MM.1S (cell line): ENCODE measurements at regions not wholly inside any gene's neighbourhood (a gene's known extent, or its start where the extent isn't known, plus 50 kb on each side); places are given as distances from the start of the nearest gene placed in this dataset.

Experiments used
- DNase-seq: peaks from one replicate; pipeline ENCODE4 v3.0.0-alpha.2; 2015
- H2AFZ ChIP-seq: fragments of 300-600 bp; sonication (generic); 2 replicates; pipeline ENCODE4 v1.6.0; 2016; ENCODE audit warnings: antibody characterized with exemption, low read length
- H3F3A ChIP-seq: fragments of 300-600 bp; sonication (generic); 2 replicates; pipeline ENCODE4 v1.6.1; 2016; ENCODE audit warnings: mild to moderate bottlenecking, antibody characterized with exemption, low read length, moderate library complexity, mixed read lengths; ENCODE audit not compliant: insufficient read depth
- H3K27ac ChIP-seq: fragments of 300-600 bp; sonication (generic); 2 replicates; pipeline ENCODE4 v1.5.1; 2016; ENCODE audit warnings: mild to moderate bottlenecking, low read length
- H3K27me3 ChIP-seq: fragments of 300-600 bp; sonication (generic); replicated peaks from 2 replicates; pipeline ENCODE4 v1.6.0; 2016; ENCODE audit warnings: low read length; ENCODE audit not compliant: insufficient read depth
- H3K36me3 ChIP-seq: fragments of 300-600 bp; sonication (generic); replicated peaks from 2 replicates; pipeline ENCODE4 v1.6.1; 2016; ENCODE audit warnings: mild to moderate bottlenecking, low read length, mixed read lengths; ENCODE audit not compliant: insufficient read depth
- H3K4me1 ChIP-seq: fragments of 300-600 bp; sonication (generic); 2 replicates; pipeline ENCODE4 v1.6.1; 2016; ENCODE audit warnings: low read length, mixed read lengths
- H3K4me2 ChIP-seq: fragments of 300-600 bp; sonication (generic); 2 replicates; pipeline ENCODE4 v1.6.0; 2016; ENCODE audit warnings: low read depth, low read length
- H3K4me3 ChIP-seq: fragments of 300-600 bp; sonication (generic); 2 replicates; pipeline ENCODE4 v1.5.1; 2016; ENCODE audit warnings: low read length, mixed read lengths
- H3K79me2 ChIP-seq: fragments of 300-600 bp; sonication (generic); 2 replicates; pipeline ENCODE4 v1.6.1; 2016; ENCODE audit warnings: mixed run types, low read length, mixed read lengths
- H3K9ac ChIP-seq: fragments of 300-600 bp; sonication (generic); 2 replicates; pipeline ENCODE4 v1.6.1; 2016; ENCODE audit warnings: low read length, mixed read lengths
- H3K9me2 ChIP-seq: fragments of 300-600 bp; sonication (generic); replicated peaks from 2 replicates; pipeline ENCODE4 v1.6.1; 2016; ENCODE audit warnings: mild to moderate bottlenecking, low read length, mixed read lengths; ENCODE audit not compliant: insufficient read depth
- H3K9me3 ChIP-seq: fragments of 300-600 bp; sonication (generic); replicated peaks from 2 replicates; pipeline ENCODE4 v1.6.1; 2016; ENCODE audit warnings: mild to moderate bottlenecking, low read length, mixed read lengths; ENCODE audit not compliant: insufficient read depth
- H4K20me1 ChIP-seq: fragments of 300-600 bp; sonication (generic); 2 replicates; pipeline ENCODE4 v1.6.1; 2016; ENCODE audit warnings: mild to moderate bottlenecking, low read length, moderate library complexity, mixed read lengths; ENCODE audit not compliant: insufficient read depth
- EZH2 ChIP-seq: fragments of 300-600 bp; sonication (generic); optimal IDR thresholded peaks from 2 replicates; pipeline ENCODE3; 2017; ENCODE audit warnings: low read depth, mild to moderate bottlenecking, antibody characterized with exemption, low read length, mixed read lengths
- EZH2phosphoT487 ChIP-seq: fragments of 300-600 bp; sonication (generic); IDR thresholded peaks from 2 replicates; pipeline ENCODE4 v1.6.1; 2018; ENCODE audit warnings: antibody characterized with exemption, low read length
- TF ChIP-seq, protein P1 (sequence below): fragments of 300-600 bp; sonication (generic); IDR thresholded peaks from 2 replicates; pipeline ENCODE4 v1.5.1; 2016; ENCODE audit warnings: antibody characterized with exemption, low read length, mixed read lengths

GRCh38 chr5:175798626-175799025 is 72.8 kb upstream of the CPLX2 start:
- Histone ChIP-seq H3K9ac (no peak overlapping the region), H2AFZ (no peak overlapping the region), H4K20me1 (no peaks in the 10 kb centered on the region), H3K9me3 (no peaks in the 10 kb centered on the region), H3K4me1 (no peaks in the 10 kb centered on the region), H3K4me3 (no peak overlapping the region), H3F3A (no peaks in the 10 kb centered on the region), H3K36me3 (no peaks in the 10 kb centered on the region), H3K27me3 (peaks cover 19% of the 10 kb centered on the region), H3K27ac (no peak overlapping the region), H3K4me2 (no peak overlapping the region), H3K9me2 (no peaks in the 10 kb centered on the region), H3K79me2 (no peaks in the 10 kb centered on the region)
- DNase-seq, result no peak
- TF ChIP-seq EZH2, result no peak

GRCh38 chr5:175800656-175801081 is 70.7 kb upstream of the CPLX2 start:
- Histone ChIP-seq H3K4me1 (no peaks in the 10 kb centered on the region), H3K4me2 (no peak overlapping the region)

DNA sequence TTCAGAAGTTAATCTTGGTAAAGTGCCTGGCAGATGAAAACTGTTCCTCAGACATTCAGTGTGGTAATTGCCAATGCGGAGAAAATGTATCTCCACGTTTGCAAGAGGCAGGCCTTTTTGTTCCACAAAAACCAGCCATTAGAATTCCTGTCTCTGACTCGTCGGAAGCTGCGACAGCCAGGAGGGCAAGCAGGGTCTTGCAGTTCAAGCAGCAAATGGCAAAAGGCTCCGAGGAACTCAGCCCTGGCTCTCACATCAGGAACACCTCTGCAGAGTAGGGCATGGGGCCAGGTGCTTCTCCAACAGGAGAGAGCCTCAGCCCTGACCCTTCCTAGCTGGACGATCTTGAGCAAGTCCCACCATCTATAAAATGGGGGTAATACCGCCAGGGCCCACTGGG is 69.0 kb upstream of the CPLX2 start:
- no peaks in the 10 kb centered on the region for H3K79me2 ChIP-seq
- H3K9me3 ChIP-seq, result no peaks in the 10 kb centered on the region
- H3K27me3 ChIP-seq, result peaks cover 30% of the 10 kb centered on the region
- no peak overlapping the region for H3K27ac ChIP-seq
- no peak overlapping the region for H3K4me2 ChIP-seq
- no peak overlapping the region for H3K4me3 ChIP-seq
- H3K9ac ChIP-seq, result no peak overlapping the region
- no peak overlapping the region for H2AFZ ChIP-seq
- no peaks in the 10 kb centered on the region for H3K4me1 ChIP-seq
- H3F3A ChIP-seq, result no peaks in the 10 kb centered on the region
- H4K20me1 ChIP-seq, result no peaks in the 10 kb centered on the region
- no peak for DNase-seq
- no peaks in the 10 kb centered on the region for H3K36me3 ChIP-seq
- TF ChIP-seq EZH2 (no peak), EZH2phosphoT487 (no peak)
- TF ChIP-seq, protein P1, sequence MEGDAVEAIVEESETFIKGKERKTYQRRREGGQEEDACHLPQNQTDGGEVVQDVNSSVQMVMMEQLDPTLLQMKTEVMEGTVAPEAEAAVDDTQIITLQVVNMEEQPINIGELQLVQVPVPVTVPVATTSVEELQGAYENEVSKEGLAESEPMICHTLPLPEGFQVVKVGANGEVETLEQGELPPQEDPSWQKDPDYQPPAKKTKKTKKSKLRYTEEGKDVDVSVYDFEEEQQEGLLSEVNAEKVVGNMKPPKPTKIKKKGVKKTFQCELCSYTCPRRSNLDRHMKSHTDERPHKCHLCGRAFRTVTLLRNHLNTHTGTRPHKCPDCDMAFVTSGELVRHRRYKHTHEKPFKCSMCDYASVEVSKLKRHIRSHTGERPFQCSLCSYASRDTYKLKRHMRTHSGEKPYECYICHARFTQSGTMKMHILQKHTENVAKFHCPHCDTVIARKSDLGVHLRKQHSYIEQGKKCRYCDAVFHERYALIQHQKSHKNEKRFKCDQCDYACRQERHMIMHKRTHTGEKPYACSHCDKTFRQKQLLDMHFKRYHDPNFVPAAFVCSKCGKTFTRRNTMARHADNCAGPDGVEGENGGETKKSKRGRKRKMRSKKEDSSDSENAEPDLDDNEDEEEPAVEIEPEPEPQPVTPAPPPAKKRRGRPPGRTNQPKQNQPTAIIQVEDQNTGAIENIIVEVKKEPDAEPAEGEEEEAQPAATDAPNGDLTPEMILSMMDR, result no peak
- no peaks in the 10 kb centered on the region for H3K9me2 ChIP-seq

More at GRCh38 chr5:175800656-175801081, 70.7 kb upstream of the CPLX2 start:
- Histone ChIP-seq H3K36me3 (no peaks in the 10 kb centered on the region), H3K79me2 (no peaks in the 10 kb centered on the region), H3K27ac (no peak overlapping the region), H3K9ac (no peak overlapping the region), H4K20me1 (no peaks in the 10 kb centered on the region), H3K9me3 (no peaks in the 10 kb centered on the region), H3F3A (no peaks in the 10 kb centered on the region), H3K9me2 (no peaks in the 10 kb centered on the region), H3K27me3 (peaks cover 27% of the 10 kb centered on the region), H3K4me3 (no peak overlapping the region), H2AFZ (no peak overlapping the region)
- DNase-seq, result no peak
- TF ChIP-seq, protein P1, result no peak
- TF ChIP-seq EZH2phosphoT487 (no peak), EZH2 (no peak)

- no peaks in the 10 kb centered on the region for H3K9me3 ChIP-seq
- H3K27me3 ChIP-seq, result peaks cover 30% of the 10 kb centered on the region
- H4K20me1 ChIP-seq, result no peaks in the 10 kb centered on the region
- no peaks in the 10 kb centered on the region for H3K9me2 ChIP-seq
- no peaks in the 10 kb centered on the region for H3K79me2 ChIP-seq
- H3K9ac ChIP-seq, result no peak overlapping the region
- no peak overlapping the region for H2AFZ ChIP-seq
- H3K4me3 ChIP-seq, result no peak overlapping the region
- H3F3A ChIP-seq, result no peaks in the 10 kb centered on the region
- TF ChIP-seq EZH2, result no peak
- TF ChIP-seq, protein P1, result no peak
- no peak for TF ChIP-seq EZH2phosphoT487
- H3K36me3 ChIP-seq, result no peaks in the 10 kb centered on the region
- no peak overlapping the region for H3K4me2 ChIP-seq
- DNase-seq, result no peak
- no peaks in the 10 kb centered on the region for H3K4me1 ChIP-seq
- H3K27ac ChIP-seq, result no peak overlapping the region
Observed at GRCh38 chr5:175803254-175803653, 68.1 kb upstream of the CPLX2 start.
